Esophagus squamous epithelium (tissue), 5 donors: ENCODE measurements at regions not wholly inside any gene's neighbourhood (a gene's known extent, or its start where the extent isn't known, plus 50 kb on each side); places are given as distances from the start of the nearest gene placed in this dataset.

ENCODE experiments used
- DNase-seq: peaks from one replicate; lab custom pipeline; 2025; lab: John Stamatoyannopoulos, UW
- H3K27ac ChIP-seq, 4 donors: fragments of 200-600 bp; sonication (generic); one replicate each; pipeline ENCODE4 v1.5.1; 2016 to 2019; ENCODE audit warnings: mild to moderate bottlenecking in 1 of 4
- H3K27me3 ChIP-seq, 4 donors: fragments of 200-600 bp; sonication (generic); 1 replicate in 3 of 4; 2 replicates in 1 of 4; pipeline versions ENCODE4 v1.5.1 to v1.6.0; 2017 to 2021; ENCODE audit warnings: antibody characterized with exemption in 1 of 4
- H3K36me3 ChIP-seq, 3 donors: fragments of 200-600 bp; sonication (generic); one replicate each; pipeline ENCODE4 v1.5.1; 2016 to 2019
- H3K4me1 ChIP-seq, 3 donors: fragments of 200-600 bp; sonication (generic); one replicate each; pipeline ENCODE4 v1.5.1; 2017 to 2019
- H3K4me3 ChIP-seq, 4 donors: fragments of 200-600 bp; sonication (generic); 1 replicate in 3 of 4; 2 replicates in 1 of 4; pipeline ENCODE4 v1.5.1; 2016 to 2019; ENCODE audit warnings: mild to moderate bottlenecking in 2 of 4, moderate library complexity in 1 of 4
- H3K9me3 ChIP-seq, 3 donors: fragments of 200-600 bp; sonication (generic); one replicate each; pipeline ENCODE4 v1.5.1; 2016 to 2019
- CTCF ChIP-seq, 6 experiments: fragments of 450-650 bp in 4 of 6; fragments of 200-600 bp in 2 of 6; sonication (generic) in 2 of 6; IDR thresholded peaks; one replicate each; pipeline ENCODE4 v1.5.1; 2016 to 2019; ENCODE audit warnings: antibody characterized with exemption in 6 of 6, mild to moderate bottlenecking in 4 of 6, moderate library complexity in 4 of 6
- POLR2A ChIP-seq, 4 donors: fragments of 450-650 bp; IDR thresholded peaks; one replicate each; pipeline ENCODE4 v1.6.1; 2017; ENCODE audit warnings: antibody characterized with exemption in 4 of 4, mild to moderate bottlenecking in 4 of 4, moderate library complexity in 3 of 4
- WGBS, 2 donors: methylation state at CpG; one replicate each; pipeline ENCODE4 v1.1.5; 2018; 5-methylcytosine and 5-hydroxymethylcytosine counted together
- intact Hi-C: fragments of 100-400 bp; cut with DNase I; formaldehyde crosslinking; loops from one replicate; pipeline ENCODE4 v1.15.0; 2022
- donor health status: DM: yes; HTN: yes; CAD: no.

GRCh38 chr11:70551351-70552166 lies 153.2 kb downstream of the CTTN start:
- intact Hi-C loops = no loop called here
- no peak for DNase-seq
- TF ChIP-seq POLR2A (IDR thresholded peaks at IDR 0.05) (no peak), CTCF (IDR thresholded peaks at IDR 0.05) (no peak)
- 56 to 66% methylated on average over 6 to 16 of the region's 23 CpGs for WGBS, 2 donors
- H3K4me3 ChIP-seq = no peak overlapping the region
- no peaks in the 10 kb centered on the region for H3K9me3 ChIP-seq
- peaks cover 0 to 6% (median 0%) of the 10 kb centered on the region in 4 donors for H3K27me3 ChIP-seq
- H3K27ac ChIP-seq = no peak overlapping the region
- H3K36me3 ChIP-seq = no peaks in the 10 kb centered on the region
- H3K4me1 ChIP-seq = no peaks in the 10 kb centered on the region

GRCh38 chr11:70552167-70553150 lies 154.1 kb downstream of the CTTN start:
- no peaks in the 10 kb centered on the region for H3K9me3 ChIP-seq
- WGBS, 2 donors = 77% methylated on average over 16 to 20 of the region's 34 CpGs
- no peak for DNase-seq
- no peaks in the 10 kb centered on the region for H3K4me1 ChIP-seq
- no peaks in the 10 kb centered on the region for H3K36me3 ChIP-seq
- H3K4me3 ChIP-seq = no peak overlapping the region
- no peak overlapping the region for H3K27ac ChIP-seq
- peaks cover 0 to 6% (median 0%) of the 10 kb centered on the region in 4 donors for H3K27me3 ChIP-seq
- no peak for TF ChIP-seq POLR2A (IDR thresholded peaks at IDR 0.05)
- no peak for TF ChIP-seq CTCF (IDR thresholded peaks at IDR 0.05)
- intact Hi-C loops = no loop called here

DNA sequence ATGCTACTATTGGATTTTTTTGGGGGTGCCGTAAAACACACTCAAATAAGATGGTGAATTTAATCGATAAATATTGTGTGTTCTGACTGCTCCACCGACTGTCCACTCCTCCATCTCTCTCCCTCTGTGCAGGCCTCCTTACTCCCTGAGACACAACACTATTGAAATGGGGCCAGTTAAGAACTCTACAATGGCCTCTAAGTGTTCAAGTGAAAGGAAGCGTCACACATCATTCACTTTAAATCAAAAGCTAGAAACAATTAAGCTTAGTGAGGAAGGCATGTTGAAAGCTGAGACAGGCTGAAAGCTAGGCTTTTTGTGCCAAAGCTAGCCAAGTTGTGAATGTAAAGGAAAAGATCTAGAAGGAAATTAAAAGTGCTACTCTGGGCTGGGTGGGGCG lies 156.7 kb downstream of the CTTN start:
- Histone ChIP-seq H3K27ac (no peak overlapping the region), H3K36me3 (no peaks in the 10 kb centered on the region), H3K27me3 (peaks cover 0 to 6% (median 0%) of the 10 kb centered on the region in 4 donors), H3K4me3 (no peak overlapping the region), H3K9me3 (no peaks in the 10 kb centered on the region), H3K4me1 (no peaks in the 10 kb centered on the region)
- intact Hi-C loops = no loop called here
- 77 to 83% methylated on average over 5 of the region's 5 CpGs for WGBS, 2 donors
- DNase-seq = no peak
- TF ChIP-seq CTCF (IDR thresholded peaks at IDR 0.05) = no peak
- no peak for TF ChIP-seq POLR2A (IDR thresholded peaks at IDR 0.05)

DNA sequence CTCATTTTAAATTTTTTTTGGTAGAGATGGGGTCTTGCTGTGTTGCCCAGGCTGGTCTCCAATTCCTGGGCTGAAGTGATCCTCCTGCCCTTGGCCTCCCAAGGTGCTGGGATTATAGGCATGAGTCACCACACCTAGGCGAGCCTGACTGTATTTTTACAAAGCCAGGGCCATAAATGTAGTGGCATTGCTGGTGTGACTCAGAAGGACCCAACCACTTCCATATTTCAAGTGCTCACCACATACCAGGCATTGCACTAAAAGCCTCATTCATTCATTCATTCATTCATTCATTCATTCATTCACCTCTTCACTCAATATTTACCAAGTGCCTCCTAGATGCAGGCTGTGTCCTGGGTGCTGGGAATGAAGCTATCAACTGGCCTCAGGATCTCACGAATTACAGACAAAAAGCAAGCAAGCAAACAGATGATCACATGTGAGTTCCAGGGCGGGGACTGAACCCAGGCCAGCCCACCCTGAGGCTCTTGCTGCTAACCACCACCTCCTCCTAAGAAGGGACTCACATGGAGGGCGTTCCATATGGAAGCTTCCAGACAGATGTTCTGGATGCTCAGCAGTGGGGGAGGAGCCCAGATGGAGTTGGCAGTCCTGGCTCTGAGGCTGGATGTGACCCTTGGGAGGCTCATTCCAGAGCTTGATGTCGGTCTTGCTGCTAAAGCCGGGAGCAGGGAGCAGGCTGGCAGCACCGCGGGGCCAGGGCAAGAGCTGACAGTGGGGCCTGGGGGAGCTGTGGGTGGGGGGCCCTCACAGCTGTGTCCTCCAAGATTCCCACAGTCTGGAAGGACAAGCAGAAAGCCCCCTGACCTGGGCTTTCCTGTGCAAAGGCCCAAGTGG lies 158.8 kb downstream of the CTTN start:
- Histone ChIP-seq H3K4me1 (no peaks in the 10 kb centered on the region), H3K27me3 (peaks cover 0 to 1% (median 0%) of the 10 kb centered on the region in 4 donors), H3K36me3 (no peaks in the 10 kb centered on the region), H3K4me3 (no peak overlapping the region), H3K9me3 (no peaks in the 10 kb centered on the region), H3K27ac (no peak overlapping the region)
- intact Hi-C loops = no loop called here
- no peak for DNase-seq
- TF ChIP-seq POLR2A (IDR thresholded peaks at IDR 0.05) (no peak), CTCF (IDR thresholded peaks at IDR 0.05) (no peak)
- WGBS, 2 donors = 0 to 60% methylated on average over 2 to 3 of the region's 8 CpGs
